CD4-positive, alpha-beta T cell treated with Interleukin-15 for 1 hour (primary cell): ENCODE measurements at regions not wholly inside any gene's neighbourhood (a gene's known extent, or its start where the extent isn't known, plus 50 kb on each side); places are given as distances from the start of the nearest gene placed in this dataset.

Experiments
- DNase-seq: peaks from one replicate; pipeline ENCODE4 v3.0.0-alpha.2; 2020

GRCh38 chr17:72479113-72479512 is 358.3 kb downstream of the SOX9 start:
- DNase-seq, result no peak

- DNase-seq, result no peak
These were observed 360.8 kb downstream of the SOX9 start for GRCh38 chr17:72481572-72481971.

- DNase-seq, result no peak
These were observed 364.8 kb downstream of the SOX9 start for GRCh38 chr17:72485596-72485995.

- no peak for DNase-seq
These were observed 366.0 kb downstream of the SOX9 start for GRCh38 chr17:72486806-72487205.

GRCh38 chr17:72487731-72488494 is 367.1 kb downstream of the SOX9 start:
- no peak for DNase-seq

GRCh38 chr17:72488555-72489271 is 367.9 kb downstream of the SOX9 start:
- DNase-seq, result no peak

GRCh38 chr17:72489272-72489641 is 368.4 kb downstream of the SOX9 start:
- no peak for DNase-seq

- DNase-seq, result no peak
These were observed 370.3 kb downstream of the SOX9 start for GRCh38 chr17:72491102-72491501.

- no peak for DNase-seq
These were observed 371.7 kb downstream of the SOX9 start for GRCh38 chr17:72492494-72492893.

GRCh38 chr17:72492941-72493340 is 372.1 kb downstream of the SOX9 start:
- no peak for DNase-seq

GRCh38 chr17:72494566-72494965 is 373.7 kb downstream of the SOX9 start:
- no peak for DNase-seq

- no peak for DNase-seq
These were observed 375.6 kb downstream of the SOX9 start for GRCh38 chr17:72496461-72496860.

GRCh38 chr17:72497915-72498314 is 377.1 kb downstream of the SOX9 start:
- no peak for DNase-seq

GRCh38 chr17:72498364-72499210 is 377.8 kb downstream of the SOX9 start:
- DNase-seq, result no peak

- DNase-seq, result no peak
These were observed 380.9 kb downstream of the SOX9 start for GRCh38 chr17:72501404-72502370.

GRCh38 chr17:72502371-72503341 is 381.8 kb downstream of the SOX9 start:
- no peak for DNase-seq

GRCh38 chr17:72503556-72503955 is 382.7 kb downstream of the SOX9 start:
- DNase-seq, result no peak

- DNase-seq, result no peak
These were observed 384.0 kb downstream of the SOX9 start for GRCh38 chr17:72504783-72505182.

- no peak for DNase-seq
These were observed 386.0 kb downstream of the SOX9 start for GRCh38 chr17:72506773-72507172.

GRCh38 chr17:72507370-72507769 is 386.6 kb downstream of the SOX9 start:
- no peak for DNase-seq

- DNase-seq, result no peak
These were observed 389.7 kb downstream of the SOX9 start for GRCh38 chr17:72510351-72511016.
